H9 (cell line): ENCODE measurements at regions not wholly inside any gene's neighbourhood (a gene's known extent, or its start where the extent isn't known, plus 50 kb on each side); places are given as distances from the start of the nearest gene placed in this dataset.

Source experiments
- DNase-seq: peaks from one replicate; pipeline ENCODE4 v3.0.0-alpha.2; 2017
- H2AFZ ChIP-seq: one replicate; pipeline ENCODE4 v1.6.1; 2013; ENCODE audit warnings: mild to moderate bottlenecking, low read length, control low read depth, moderate library complexity
- H2AK5ac ChIP-seq: 2 replicates; pipeline ENCODE4 v1.6.1; 2013; ENCODE audit warnings: low read length, control low read depth, mixed read lengths; ENCODE audit not compliant: insufficient read length
- H2BK120ac ChIP-seq: one replicate; pipeline ENCODE4 v1.6.1; 2013; ENCODE audit warnings: low read depth, mild to moderate bottlenecking, low read length, control low read depth, inconsistent platforms; ENCODE audit not compliant: poor library complexity, severe bottlenecking
- H2BK12ac ChIP-seq: 2 replicates; pipeline ENCODE4 v1.6.1; 2013; ENCODE audit warnings: low read length, control low read depth, mixed read lengths, low read depth; ENCODE audit not compliant: insufficient read length
- H2BK15ac ChIP-seq: 2 replicates; pipeline ENCODE4 v1.6.1; 2013; ENCODE audit warnings: low read depth, low read length, control low read depth
- H2BK20ac ChIP-seq: one replicate; pipeline ENCODE4 v1.6.1; 2013; ENCODE audit warnings: low read depth, mild to moderate bottlenecking, low read length, control low read depth, inconsistent platforms; ENCODE audit not compliant: poor library complexity, severe bottlenecking
- H2BK5ac ChIP-seq: 2 replicates; pipeline ENCODE4 v1.6.1; 2013; ENCODE audit warnings: low read length, control low read depth, mixed read lengths; ENCODE audit not compliant: insufficient read length
- H3K14ac ChIP-seq: 2 replicates; pipeline ENCODE4 v1.6.1; 2013; ENCODE audit warnings: low read length, control low read depth; ENCODE audit not compliant: insufficient read depth
- H3K18ac ChIP-seq: 2 replicates; pipeline ENCODE4 v1.6.1; 2013; ENCODE audit warnings: low read depth, mild to moderate bottlenecking, mixed read lengths, low read length, control low read depth; ENCODE audit not compliant: insufficient read length
- H3K23ac ChIP-seq: 2 replicates; pipeline ENCODE4 v1.6.1; 2013; ENCODE audit warnings: low read length, control low read depth, mixed read lengths, low read depth; ENCODE audit not compliant: insufficient read length
- H3K23me2 ChIP-seq: 2 replicates; pipeline ENCODE4 v1.6.1; 2013; ENCODE audit warnings: low read depth, mild to moderate bottlenecking, mixed read lengths, low read length, control low read depth; ENCODE audit not compliant: insufficient read length, poor library complexity, severe bottlenecking
- H3K27ac ChIP-seq: 2 replicates; pipeline ENCODE4 v1.5.1; 2013; ENCODE audit warnings: low read length, control low read depth, mixed read lengths, low read depth; ENCODE audit not compliant: insufficient read length
- H3K27me3 ChIP-seq: 2 replicates; pipeline ENCODE4 v1.6.1; 2013; ENCODE audit warnings: low read length, control low read depth, inconsistent platforms; ENCODE audit not compliant: insufficient read depth
- H3K4ac ChIP-seq: 2 replicates; pipeline ENCODE4 v1.6.1; 2013; ENCODE audit warnings: low read depth, mild to moderate bottlenecking, control low read depth, inconsistent platforms, low read length, moderate library complexity
- H3K4me1 ChIP-seq: 2 replicates; pipeline ENCODE4 v1.6.1; 2013; ENCODE audit warnings: low read length, control low read depth, inconsistent platforms; ENCODE audit not compliant: insufficient read depth
- H3K4me2 ChIP-seq: 2 replicates; pipeline ENCODE4 v1.6.1; 2013; ENCODE audit warnings: low read length, control low read depth, mixed read lengths; ENCODE audit not compliant: insufficient read length, insufficient read depth
- H3K56ac ChIP-seq: 2 replicates; pipeline ENCODE4 v1.6.1; 2013; ENCODE audit warnings: low read depth, mild to moderate bottlenecking, mixed read lengths, low read length, control low read depth; ENCODE audit not compliant: insufficient read length
- H3K79me1 ChIP-seq: 2 replicates; pipeline ENCODE4 v1.6.1; 2013; ENCODE audit warnings: low read depth, mild to moderate bottlenecking, moderate library complexity, low read length, control low read depth, inconsistent platforms; ENCODE audit not compliant: insufficient read depth, poor library complexity, severe bottlenecking
- H3K79me2 ChIP-seq: 2 replicates; pipeline ENCODE4 v1.6.1; 2013; ENCODE audit warnings: low read length, control low read depth, inconsistent platforms; ENCODE audit not compliant: insufficient read depth
- H3K9ac ChIP-seq: 2 replicates; pipeline ENCODE4 v1.6.1; 2013; ENCODE audit warnings: low read length, control low read depth, mixed read lengths; ENCODE audit not compliant: insufficient read length; ENCODE audit errors: extremely low read depth
- H3K9me3 ChIP-seq: one replicate; pipeline ENCODE4 v1.6.1; 2013; ENCODE audit warnings: low read depth, low read length, inconsistent platforms; ENCODE audit not compliant: control insufficient read depth
- H3T11ph ChIP-seq: one replicate; pipeline ENCODE4 v1.6.1; 2013; ENCODE audit warnings: mild to moderate bottlenecking, low read length, control low read depth, inconsistent platforms
- H4K20me1 ChIP-seq: one replicate; pipeline ENCODE4 v1.6.1; 2013; ENCODE audit not compliant: control insufficient read depth, insufficient read length, insufficient read depth
- H4K5ac ChIP-seq: 2 replicates; pipeline ENCODE4 v1.6.1; 2013; ENCODE audit warnings: low read depth, mild to moderate bottlenecking, mixed read lengths, low read length, control low read depth; ENCODE audit not compliant: insufficient read length
- H4K8ac ChIP-seq: replicated peaks from 2 replicates; pipeline ENCODE4 v1.6.1; 2013; ENCODE audit warnings: low read length, control low read depth, mixed read lengths, low read depth; ENCODE audit not compliant: insufficient read length
- H4K91ac ChIP-seq: 2 replicates; pipeline ENCODE4 v1.6.1; 2013; ENCODE audit warnings: low read depth, mild to moderate bottlenecking, moderate library complexity, mixed read lengths, low read length, control low read depth; ENCODE audit not compliant: insufficient read length
- H3K27ac Mint-ChIP-seq, 3 experiments: 2 replicates in 2 of 3; 3 replicates in 1 of 3; pipeline ENCODE4 v1.8.0; 2020 to 2021; ENCODE audit warnings: mixed read lengths in 3 of 3, mild to moderate bottlenecking in 1 of 3, moderate library complexity in 1 of 3
- H3K27me3 Mint-ChIP-seq: 2 replicates; pipeline ENCODE4 v1.8.0; 2021; ENCODE audit warnings: low read depth, mild to moderate bottlenecking, moderate library complexity, mixed read lengths
- H3K36me3 Mint-ChIP-seq, 3 experiments: 2 replicates in 2 of 3; 3 replicates in 1 of 3; pipeline ENCODE4 v1.8.0; 2020 to 2021; ENCODE audit warnings: low read depth in 3 of 3, mixed read lengths in 3 of 3; ENCODE audit not compliant: insufficient read depth in 1 of 3
- H3K4me1 Mint-ChIP-seq, 2 experiments: 2 replicates each; pipeline ENCODE4 v1.8.0; 2020; ENCODE audit warnings: mixed read lengths in 2 of 2
- H3K4me3 Mint-ChIP-seq, 2 experiments: 2 replicates in 1 of 2; 3 replicates in 1 of 2; pipeline ENCODE4 v1.8.0; 2020 to 2021; ENCODE audit warnings: mild to moderate bottlenecking in 2 of 2, mixed read lengths in 2 of 2, moderate library complexity in 1 of 2
- H3K9me3 Mint-ChIP-seq, 2 experiments: 2 replicates in 1 of 2; 3 replicates in 1 of 2; pipeline ENCODE4 v1.8.0; 2020; ENCODE audit warnings: mild to moderate bottlenecking in 2 of 2, mixed read lengths in 2 of 2, moderate library complexity in 1 of 2
- WGBS: extraction: QIAGEN DNeasy Blood & Tissue Kit; methylation state at CpG from one replicate; pipeline ENCODE4 v1.1.7; 2013; ENCODE audit warnings: missing lambda C conversion rate, low lambda C conversion rate, mixed read lengths; ENCODE audit not compliant: insufficient read length; ENCODE audit errors: extremely low coverage; 5-methylcytosine and 5-hydroxymethylcytosine counted together
- TF ChIP-seq, protein P1 (sequence below): fragments of 200-600 bp; sonication (generic); conservative IDR thresholded peaks from 3 replicates; pipeline ENCODE4 v1.8.0; 2021; ENCODE audit warnings: antibody characterized with exemption, mild to moderate bottlenecking

DNA sequence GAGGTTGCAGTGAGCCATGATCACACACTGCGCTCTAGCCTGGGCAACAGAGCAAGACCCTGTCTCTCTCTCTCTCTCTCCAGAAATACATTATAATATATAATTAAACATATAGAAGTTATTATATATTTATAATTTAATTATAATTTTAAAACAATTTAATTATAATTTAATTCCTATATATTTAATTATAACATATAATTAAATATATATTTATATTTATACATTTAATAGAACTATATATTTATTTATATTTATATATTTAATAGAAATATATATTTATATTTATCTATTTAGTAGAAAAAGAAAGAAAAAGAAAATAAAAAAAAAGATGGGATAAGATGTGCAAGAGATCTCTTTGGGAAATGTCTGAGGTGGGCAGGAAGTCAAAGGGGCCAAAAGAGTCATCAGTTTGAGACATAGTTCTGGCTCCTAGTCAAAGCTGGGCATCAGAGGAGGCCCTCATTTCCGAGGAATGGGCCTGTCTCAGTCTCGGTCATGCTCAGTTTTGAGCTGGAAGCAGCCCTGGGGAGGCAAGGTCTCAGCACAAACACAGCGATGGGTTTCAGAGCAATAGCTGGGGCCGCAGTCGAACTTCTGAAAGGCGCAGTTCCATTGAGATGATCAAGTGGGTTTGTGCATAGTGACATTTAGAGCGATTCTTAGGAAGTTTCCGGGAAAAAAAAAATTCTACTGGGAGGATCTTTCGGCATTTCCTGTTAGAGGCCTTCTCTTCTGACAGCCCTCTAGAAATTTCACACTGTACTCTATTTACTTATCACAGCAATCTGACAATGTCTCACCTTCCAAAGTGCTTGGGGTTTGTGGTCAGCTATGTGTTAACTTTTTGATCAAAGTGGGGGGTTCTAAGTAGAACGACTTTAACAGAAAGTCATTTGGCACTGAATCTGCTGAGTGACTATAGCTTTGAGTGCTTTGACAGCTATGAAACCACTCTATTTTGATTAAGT is 58.7 kb upstream of the GZMB start:
- no peak overlapping the region for H2BK20ac ChIP-seq
- H3K79me2 ChIP-seq: no peaks in the 10 kb centered on the region
- H2BK5ac ChIP-seq: no peak overlapping the region
- no peak overlapping the region for H4K8ac ChIP-seq
- H3K23me2 ChIP-seq: no peaks in the 10 kb centered on the region
- no peaks in the 10 kb centered on the region for H3K27me3 ChIP-seq
- Mint-ChIP-seq H3K4me1 (peaks cover 13 to 22% of the 10 kb centered on the region in 2 experiments; a peak in 3 of 4 replicates), H3K27ac (no peak overlapping the region; a peak in 1 of 7 replicates), H3K4me3 (no peak overlapping the region), H3K9me3 (no peaks in the 10 kb centered on the region), H3K36me3 (no peaks in the 10 kb centered on the region), H3K27me3 (peaks cover 2% of the 10 kb centered on the region; the same call in 1 of the 2 replicates)
- H3K56ac ChIP-seq: no peak overlapping the region
- no peak for DNase-seq
- H3K79me1 ChIP-seq: no peaks in the 10 kb centered on the region
- H2BK15ac ChIP-seq: no peak overlapping the region
- no peak overlapping the region for H4K5ac ChIP-seq
- no peak overlapping the region for H2BK12ac ChIP-seq
- no peak overlapping the region for H3K4ac ChIP-seq
- H4K20me1 ChIP-seq: no peaks in the 10 kb centered on the region
- H3K4me1 ChIP-seq: peaks cover 2% of the 10 kb centered on the region; the same call in 1 of the 2 replicates
- H3K18ac ChIP-seq: no peak overlapping the region
- H3K27ac ChIP-seq: no peak overlapping the region
- no peak overlapping the region for H3T11ph ChIP-seq
- no peaks in the 10 kb centered on the region for H3K9me3 ChIP-seq
- no CpG with 5 or more reads among the region's 11 CpGs for WGBS
- H4K91ac ChIP-seq: no peak overlapping the region
- TF ChIP-seq, protein P1, sequence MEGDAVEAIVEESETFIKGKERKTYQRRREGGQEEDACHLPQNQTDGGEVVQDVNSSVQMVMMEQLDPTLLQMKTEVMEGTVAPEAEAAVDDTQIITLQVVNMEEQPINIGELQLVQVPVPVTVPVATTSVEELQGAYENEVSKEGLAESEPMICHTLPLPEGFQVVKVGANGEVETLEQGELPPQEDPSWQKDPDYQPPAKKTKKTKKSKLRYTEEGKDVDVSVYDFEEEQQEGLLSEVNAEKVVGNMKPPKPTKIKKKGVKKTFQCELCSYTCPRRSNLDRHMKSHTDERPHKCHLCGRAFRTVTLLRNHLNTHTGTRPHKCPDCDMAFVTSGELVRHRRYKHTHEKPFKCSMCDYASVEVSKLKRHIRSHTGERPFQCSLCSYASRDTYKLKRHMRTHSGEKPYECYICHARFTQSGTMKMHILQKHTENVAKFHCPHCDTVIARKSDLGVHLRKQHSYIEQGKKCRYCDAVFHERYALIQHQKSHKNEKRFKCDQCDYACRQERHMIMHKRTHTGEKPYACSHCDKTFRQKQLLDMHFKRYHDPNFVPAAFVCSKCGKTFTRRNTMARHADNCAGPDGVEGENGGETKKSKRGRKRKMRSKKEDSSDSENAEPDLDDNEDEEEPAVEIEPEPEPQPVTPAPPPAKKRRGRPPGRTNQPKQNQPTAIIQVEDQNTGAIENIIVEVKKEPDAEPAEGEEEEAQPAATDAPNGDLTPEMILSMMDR: no peak
- no peak overlapping the region for H3K4me2 ChIP-seq
- no peak overlapping the region for H3K9ac ChIP-seq
- H3K23ac ChIP-seq: no peak overlapping the region
- no peak overlapping the region for H2AFZ ChIP-seq
- H2BK120ac ChIP-seq: no peak overlapping the region
- no peak overlapping the region for H2AK5ac ChIP-seq
- no peak overlapping the region for H3K14ac ChIP-seq
